ENCODE measurements at regions not wholly inside any gene's neighbourhood (a gene's known extent, or its start where the extent isn't known, plus 50 kb on each side); places are given as distances from the start of the nearest gene placed in this dataset.

GRCh38 chr18:75554176-75554575 lies 126.7 kb upstream of the SMIM21 start:
- H3K36me3 ChIP-seq (ENCODE audit: insufficient read depth), result no peaks in the 10 kb centered on the region
- no peaks in the 10 kb centered on the region for H3K4me1 ChIP-seq (ENCODE audit: insufficient read depth)
- WGBS, result 91% methylated on average over 7 of the region's 7 CpGs
- H3K27ac ChIP-seq (ENCODE audit: low read depth), result no peak overlapping the region
- no peak overlapping the region for H3K4me3 ChIP-seq (ENCODE audit: low read depth, low read length)
- no peak for DNase-seq (ENCODE audit: extremely low spot score)

DNA sequence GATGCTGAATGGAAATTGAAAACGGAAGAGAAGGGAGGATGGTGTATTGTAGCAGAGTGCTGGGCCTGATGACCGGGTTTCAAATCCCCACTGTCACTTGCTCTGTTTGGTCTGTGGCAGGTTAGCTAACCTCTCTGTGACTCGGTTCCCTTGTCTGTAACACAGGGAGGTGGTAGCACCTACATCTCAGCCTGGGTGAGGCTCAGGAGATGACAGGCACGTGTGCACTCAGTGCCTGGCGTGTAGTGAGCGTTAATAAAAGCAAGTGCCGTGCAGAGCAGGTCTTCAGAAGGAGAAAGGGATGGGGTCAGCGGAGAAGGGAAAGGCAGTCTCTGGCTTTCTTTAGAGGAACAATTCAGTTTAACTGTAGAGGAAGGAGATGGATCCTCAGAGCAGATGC lies 125.5 kb upstream of the SMIM21 start:
- no peaks in the 10 kb centered on the region for H3K4me1 ChIP-seq (ENCODE audit: insufficient read depth)
- no peak for DNase-seq (ENCODE audit: extremely low spot score)
- H3K36me3 ChIP-seq (ENCODE audit: insufficient read depth), result no peaks in the 10 kb centered on the region
- no peak overlapping the region for H3K27ac ChIP-seq (ENCODE audit: low read depth)
- H3K4me3 ChIP-seq (ENCODE audit: low read depth, low read length), result no peak overlapping the region
- 94% methylated on average over 8 of the region's 8 CpGs for WGBS

DNA sequence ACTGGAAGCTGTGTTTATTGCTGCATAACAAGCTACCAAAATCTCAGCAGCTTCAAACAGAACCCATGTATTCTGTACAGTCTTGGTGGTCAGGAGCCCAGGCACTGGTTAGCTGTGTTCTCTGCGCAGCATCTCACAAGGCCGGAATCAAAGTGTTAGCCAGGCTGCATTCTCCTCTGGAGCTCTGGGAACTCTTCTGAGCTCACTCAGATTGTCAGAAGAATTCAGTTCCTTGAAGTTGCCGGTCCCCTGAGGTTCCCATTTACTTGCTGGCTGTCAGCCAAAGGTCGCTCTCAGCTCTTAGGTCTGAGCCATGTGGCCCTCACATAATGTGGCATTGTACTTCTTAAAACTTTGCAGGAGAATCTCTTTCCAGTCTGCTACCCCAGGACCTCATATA lies 123.6 kb upstream of the SMIM21 start:
- Histone ChIP-seq H3K36me3 (ENCODE audit: insufficient read depth) (no peaks in the 10 kb centered on the region), H3K4me3 (ENCODE audit: low read depth, low read length) (no peak overlapping the region), H3K27ac (ENCODE audit: low read depth) (no peak overlapping the region), H3K4me1 (ENCODE audit: insufficient read depth) (no peaks in the 10 kb centered on the region)
- WGBS, result 61% methylated on average over 4 of the region's 4 CpGs
- no peak for DNase-seq (ENCODE audit: extremely low spot score)

- Histone ChIP-seq H3K4me3 (ENCODE audit: low read depth, low read length) (no peak overlapping the region), H3K36me3 (ENCODE audit: insufficient read depth) (no peaks in the 10 kb centered on the region), H3K4me1 (ENCODE audit: insufficient read depth) (no peaks in the 10 kb centered on the region), H3K27ac (ENCODE audit: low read depth) (no peak overlapping the region)
- no peak for DNase-seq (ENCODE audit: extremely low spot score)
- whole genome bisulfite sequencing, result 67% methylated on average over 10 of the region's 10 CpGs
Measured at GRCh38 chr18:75548353-75548905, 120.9 kb upstream of the SMIM21 start.

GRCh38 chr18:75546964-75547363 lies 119.5 kb upstream of the SMIM21 start:
- H3K4me1 ChIP-seq (ENCODE audit: insufficient read depth), result no peaks in the 10 kb centered on the region
- WGBS, result 91% methylated on average over 7 of the region's 7 CpGs
- H3K27ac ChIP-seq (ENCODE audit: low read depth), result no peak overlapping the region

DNA sequence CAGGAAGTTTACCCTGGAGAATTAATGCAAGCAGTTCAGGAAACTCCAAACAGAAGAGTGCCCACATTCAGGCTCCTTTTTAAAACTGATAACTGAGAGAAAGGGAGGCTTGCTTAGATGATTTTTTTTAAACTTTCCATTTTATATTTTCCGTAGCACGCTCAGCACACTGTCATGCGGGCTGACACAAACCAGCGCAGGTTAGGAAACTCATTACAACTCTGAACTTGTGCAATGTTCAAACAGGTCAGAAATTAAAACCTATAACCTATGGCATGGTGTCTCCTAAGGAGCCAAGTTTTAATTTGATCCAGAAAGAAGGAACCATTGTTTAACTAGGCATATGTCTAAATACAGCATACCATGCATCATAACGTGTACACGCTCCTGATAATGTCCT lies 117.7 kb upstream of the SMIM21 start:
- 68% methylated on average over 6 of the region's 6 CpGs for WGBS
- no peak overlapping the region for H3K27ac ChIP-seq (ENCODE audit: low read depth)

More at GRCh38 chr18:75546964-75547363, 119.5 kb upstream of the SMIM21 start:
- Histone ChIP-seq H3K36me3 (ENCODE audit: insufficient read depth) (no peaks in the 10 kb centered on the region), H3K4me3 (ENCODE audit: low read depth, low read length) (no peak overlapping the region)
- DNase-seq (ENCODE audit: extremely low spot score), result no peak

GRCh38 chr18:75544496-75544895 lies 117.0 kb upstream of the SMIM21 start:
- no peak for DNase-seq (ENCODE audit: extremely low spot score)
- WGBS, result 59% methylated on average over 5 of the region's 5 CpGs
- H3K4me1 ChIP-seq (ENCODE audit: insufficient read depth), result no peaks in the 10 kb centered on the region
- H3K4me3 ChIP-seq (ENCODE audit: low read depth, low read length), result no peak overlapping the region
- H3K36me3 ChIP-seq (ENCODE audit: insufficient read depth), result no peaks in the 10 kb centered on the region
- no peak overlapping the region for H3K27ac ChIP-seq (ENCODE audit: low read depth)

More for the DNA sequence above, 117.7 kb upstream of the SMIM21 start:
- Histone ChIP-seq H3K4me3 (ENCODE audit: low read depth, low read length) (no peak overlapping the region), H3K4me1 (ENCODE audit: insufficient read depth) (no peaks in the 10 kb centered on the region), H3K36me3 (ENCODE audit: insufficient read depth) (no peaks in the 10 kb centered on the region)
- no peak for DNase-seq (ENCODE audit: extremely low spot score)

DNA sequence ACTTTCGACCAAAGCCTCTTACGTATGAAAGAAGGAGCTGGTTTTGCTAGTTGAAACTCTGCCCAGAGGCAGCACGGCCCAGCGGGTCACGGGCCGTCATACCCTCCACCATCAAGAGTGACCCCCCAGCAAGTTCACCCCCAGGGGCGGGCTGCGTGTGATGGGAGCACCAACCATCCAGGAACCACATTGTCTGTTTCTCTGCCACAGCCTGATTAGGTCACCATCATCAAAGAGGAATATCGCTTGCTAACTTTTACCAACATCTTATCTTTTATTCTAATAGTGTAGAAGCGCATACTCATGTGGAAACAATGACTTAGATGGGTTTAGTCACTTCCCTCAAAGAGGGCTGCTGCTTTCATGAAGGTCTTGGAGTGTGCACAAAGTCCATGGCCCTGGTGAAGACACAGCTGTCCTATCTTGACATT lies 116.6 kb upstream of the SMIM21 start:
- Histone ChIP-seq H3K4me1 (ENCODE audit: insufficient read depth) (no peaks in the 10 kb centered on the region), H3K4me3 (ENCODE audit: low read depth, low read length) (no peak overlapping the region), H3K27ac (ENCODE audit: low read depth) (no peak overlapping the region), H3K36me3 (ENCODE audit: insufficient read depth) (no peaks in the 10 kb centered on the region)
- WGBS, result 95% methylated on average over 10 of the region's 10 CpGs
- no peak for DNase-seq (ENCODE audit: extremely low spot score)

DNA sequence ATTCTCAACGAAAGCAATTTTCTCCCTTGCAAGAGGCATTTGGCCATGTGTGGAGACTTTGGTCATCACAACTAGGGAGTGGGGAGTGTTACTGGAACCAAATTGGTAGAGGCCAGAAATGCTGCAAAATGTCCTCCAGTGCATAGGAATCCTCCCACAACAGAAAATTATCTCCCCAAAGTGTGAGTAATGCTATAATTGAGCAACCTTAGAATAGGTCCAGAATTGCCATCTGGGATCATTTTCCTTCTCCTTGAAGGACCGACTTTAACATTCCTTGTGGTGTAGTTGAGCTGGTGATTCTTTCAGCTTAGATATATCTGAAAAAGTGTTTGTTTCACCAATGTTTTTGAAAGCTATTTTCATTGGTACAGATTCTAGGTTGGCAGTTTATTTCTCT lies 111.2 kb upstream of the SMIM21 start:
- 96% methylated on average over 2 of the region's 2 CpGs for WGBS
- no peak for DNase-seq (ENCODE audit: extremely low spot score)

GRCh38 chr18:75533950-75534349 lies 106.4 kb upstream of the SMIM21 start:
- 61% methylated on average over 5 of the region's 5 CpGs for WGBS
- H3K36me3 ChIP-seq (ENCODE audit: insufficient read depth), result no peaks in the 10 kb centered on the region
- H3K27ac ChIP-seq (ENCODE audit: low read depth), result no peak overlapping the region
- no peak overlapping the region for H3K4me3 ChIP-seq (ENCODE audit: low read depth, low read length)
- no peaks in the 10 kb centered on the region for H3K4me1 ChIP-seq (ENCODE audit: insufficient read depth)
- DNase-seq (ENCODE audit: extremely low spot score), result no peak

More for the DNA sequence above, 111.2 kb upstream of the SMIM21 start:
- no peak overlapping the region for H3K27ac ChIP-seq (ENCODE audit: low read depth)
- no peaks in the 10 kb centered on the region for H3K4me1 ChIP-seq (ENCODE audit: insufficient read depth)
- H3K36me3 ChIP-seq (ENCODE audit: insufficient read depth), result no peaks in the 10 kb centered on the region
- H3K4me3 ChIP-seq (ENCODE audit: low read depth, low read length), result no peak overlapping the region

DNA sequence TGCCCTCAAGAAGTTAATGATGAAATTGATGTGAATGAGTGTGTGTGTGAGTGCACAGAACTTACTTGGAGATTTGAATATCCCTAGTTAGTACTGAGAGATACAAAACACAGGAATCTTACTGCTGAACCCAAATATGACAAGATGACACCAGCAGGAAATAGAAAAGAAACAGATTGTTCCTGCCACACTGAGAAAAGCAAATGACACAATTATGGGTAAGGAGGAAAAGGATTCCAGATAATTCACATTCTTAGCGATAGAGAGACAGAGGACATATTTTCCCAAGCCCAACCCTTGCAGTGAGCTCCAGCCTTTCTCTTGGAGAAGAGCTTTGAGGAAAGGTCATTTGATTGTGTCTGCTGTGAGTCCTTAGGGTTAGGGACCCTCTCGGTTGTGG lies 105.7 kb upstream of the SMIM21 start:
- no peaks in the 10 kb centered on the region for H3K4me1 ChIP-seq (ENCODE audit: insufficient read depth)
- no peak for DNase-seq (ENCODE audit: extremely low spot score)
- H3K27ac ChIP-seq (ENCODE audit: low read depth), result no peak overlapping the region
- no peak overlapping the region for H3K4me3 ChIP-seq (ENCODE audit: low read depth, low read length)
- H3K36me3 ChIP-seq (ENCODE audit: insufficient read depth), result no peaks in the 10 kb centered on the region
- 77% methylated on average over 2 of the region's 2 CpGs for WGBS

DNA sequence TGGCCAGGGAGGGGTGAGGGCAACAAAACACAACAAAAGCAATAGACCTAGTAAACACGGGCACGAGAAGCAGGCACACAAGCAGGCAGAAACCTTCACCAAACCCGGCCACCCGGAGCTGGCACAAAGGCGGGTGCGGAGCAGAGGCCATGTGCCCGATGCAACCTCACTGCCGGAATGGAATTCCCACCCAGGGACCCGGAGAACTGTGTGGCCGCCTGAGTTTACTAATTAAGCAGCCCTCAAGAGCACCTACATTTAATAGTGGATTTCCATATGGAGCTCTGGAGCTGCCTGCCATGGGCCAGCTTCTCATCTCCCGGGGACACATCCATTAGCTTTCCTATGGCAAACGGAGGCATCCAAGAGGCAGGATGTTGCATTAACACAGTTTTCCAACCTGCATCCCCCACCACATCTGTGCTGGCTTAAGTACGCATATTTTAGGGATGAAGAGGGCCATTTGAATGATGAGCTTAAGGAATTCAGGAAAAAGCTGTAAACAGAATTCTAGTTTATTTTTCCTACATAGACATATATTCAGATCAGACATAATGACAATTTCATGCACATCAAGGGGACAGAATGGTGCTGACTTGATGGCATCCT lies 104.5 kb upstream of the SMIM21 start:
- H3K27ac ChIP-seq (ENCODE audit: low read depth), result no peak overlapping the region
- H3K4me3 ChIP-seq (ENCODE audit: low read depth, low read length), result no peak overlapping the region
- no peaks in the 10 kb centered on the region for H3K36me3 ChIP-seq (ENCODE audit: insufficient read depth)
- DNase-seq (ENCODE audit: extremely low spot score), result no peak
- H3K4me1 ChIP-seq (ENCODE audit: insufficient read depth), result no peaks in the 10 kb centered on the region
- 94% methylated on average over 13 of the region's 13 CpGs for WGBS

- Histone ChIP-seq H3K27ac (ENCODE audit: low read depth) (no peak overlapping the region), H3K4me3 (ENCODE audit: low read depth, low read length) (no peak overlapping the region), H3K4me1 (ENCODE audit: insufficient read depth) (no peaks in the 10 kb centered on the region), H3K36me3 (ENCODE audit: insufficient read depth) (no peaks in the 10 kb centered on the region)
- 81% methylated on average over 14 of the region's 14 CpGs for WGBS
- DNase-seq (ENCODE audit: extremely low spot score), result no peak
Measured at GRCh38 chr18:75531212-75531850, 103.8 kb upstream of the SMIM21 start.

DNA sequence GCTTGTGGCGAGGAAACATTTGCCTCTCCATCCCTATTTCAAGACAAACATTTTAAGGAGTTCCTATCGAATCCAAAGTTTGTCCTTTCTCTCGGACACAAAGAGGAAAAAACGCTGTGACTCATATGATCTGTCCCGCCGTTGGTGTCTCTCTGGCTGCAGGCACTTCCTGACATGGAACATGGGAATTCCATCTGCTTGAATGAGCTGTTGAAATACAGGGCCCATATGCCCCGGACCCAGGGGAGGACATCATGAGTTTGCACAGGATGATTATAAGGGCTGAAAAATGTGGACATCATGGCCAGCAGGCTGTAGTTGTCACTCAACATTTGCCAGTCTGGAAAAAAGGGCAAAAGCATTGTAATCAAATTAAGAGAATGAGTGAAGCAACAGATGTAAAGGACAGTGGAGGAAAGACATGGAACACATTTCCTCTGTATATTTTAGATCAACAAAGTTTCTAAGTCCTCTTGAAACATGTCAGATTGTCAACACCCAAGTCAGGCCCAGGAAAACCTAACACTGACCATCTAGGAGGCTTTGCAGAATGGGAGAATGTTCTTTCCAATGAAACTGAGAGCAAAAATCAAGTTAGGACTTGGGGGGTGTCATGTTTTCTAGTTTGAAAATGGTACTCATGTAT lies 103.2 kb upstream of the SMIM21 start:
- Histone ChIP-seq H3K36me3 (ENCODE audit: insufficient read depth) (no peaks in the 10 kb centered on the region), H3K4me3 (ENCODE audit: low read depth, low read length) (no peak overlapping the region), H3K4me1 (ENCODE audit: insufficient read depth) (no peaks in the 10 kb centered on the region), H3K27ac (ENCODE audit: low read depth) (no peak overlapping the region)
- WGBS, result 74% methylated on average over 7 of the region's 7 CpGs
- DNase-seq (ENCODE audit: extremely low spot score), result no peak

Measured in urinary bladder (tissue), 3 donors.